OCI-LY3 (cell line): ENCODE measurements at regions not wholly inside any gene's neighbourhood (a gene's known extent, or its start where the extent isn't known, plus 50 kb on each side); places are given as distances from the start of the nearest gene placed in this dataset.

ENCODE experiments used
- EZH2phosphoT487 ChIP-seq: fragments of 200-600 bp; shearing (Covaris generic); IDR thresholded peaks from 2 replicates; pipeline ENCODE4 v1.6.1; 2018; ENCODE audit warnings: antibody characterized with exemption, mixed run types, low read depth
- TF ChIP-seq, protein P1 (sequence below): fragments of 200-600, 300-600 bp; sonication (generic); IDR thresholded peaks from 2 replicates; pipeline ENCODE4 v1.5.1; 2014; ENCODE audit warnings: antibody characterized with exemption, low read length, low read depth

DNA sequence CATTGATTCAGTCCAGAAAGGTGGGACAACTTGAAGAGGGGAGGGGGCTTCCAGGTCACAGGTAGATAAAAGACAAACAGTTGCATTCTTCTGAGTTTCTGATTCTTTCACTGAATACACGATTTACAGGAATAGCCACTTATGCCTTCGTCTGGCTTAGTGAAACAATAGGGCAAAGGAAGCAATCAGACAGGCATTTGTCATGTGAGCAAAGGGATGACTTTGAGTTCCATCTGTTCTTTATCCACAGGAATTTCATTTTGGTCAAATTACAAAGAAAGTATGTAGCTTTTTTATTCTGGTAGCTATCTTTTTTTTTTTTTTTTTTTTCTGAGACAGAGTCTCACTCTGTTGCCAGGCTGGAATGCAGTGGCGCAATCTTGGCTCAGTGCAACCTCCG lies 202.5 kb downstream of the TTLL7 start:
- TF ChIP-seq, protein P1, sequence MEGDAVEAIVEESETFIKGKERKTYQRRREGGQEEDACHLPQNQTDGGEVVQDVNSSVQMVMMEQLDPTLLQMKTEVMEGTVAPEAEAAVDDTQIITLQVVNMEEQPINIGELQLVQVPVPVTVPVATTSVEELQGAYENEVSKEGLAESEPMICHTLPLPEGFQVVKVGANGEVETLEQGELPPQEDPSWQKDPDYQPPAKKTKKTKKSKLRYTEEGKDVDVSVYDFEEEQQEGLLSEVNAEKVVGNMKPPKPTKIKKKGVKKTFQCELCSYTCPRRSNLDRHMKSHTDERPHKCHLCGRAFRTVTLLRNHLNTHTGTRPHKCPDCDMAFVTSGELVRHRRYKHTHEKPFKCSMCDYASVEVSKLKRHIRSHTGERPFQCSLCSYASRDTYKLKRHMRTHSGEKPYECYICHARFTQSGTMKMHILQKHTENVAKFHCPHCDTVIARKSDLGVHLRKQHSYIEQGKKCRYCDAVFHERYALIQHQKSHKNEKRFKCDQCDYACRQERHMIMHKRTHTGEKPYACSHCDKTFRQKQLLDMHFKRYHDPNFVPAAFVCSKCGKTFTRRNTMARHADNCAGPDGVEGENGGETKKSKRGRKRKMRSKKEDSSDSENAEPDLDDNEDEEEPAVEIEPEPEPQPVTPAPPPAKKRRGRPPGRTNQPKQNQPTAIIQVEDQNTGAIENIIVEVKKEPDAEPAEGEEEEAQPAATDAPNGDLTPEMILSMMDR: no peak
- no peak for TF ChIP-seq EZH2phosphoT487
